ENCODE measurements at regions not wholly inside any gene's neighbourhood (a gene's known extent, or its start where the extent isn't known, plus 50 kb on each side); places are given as distances from the start of the nearest gene placed in this dataset.

DNA sequence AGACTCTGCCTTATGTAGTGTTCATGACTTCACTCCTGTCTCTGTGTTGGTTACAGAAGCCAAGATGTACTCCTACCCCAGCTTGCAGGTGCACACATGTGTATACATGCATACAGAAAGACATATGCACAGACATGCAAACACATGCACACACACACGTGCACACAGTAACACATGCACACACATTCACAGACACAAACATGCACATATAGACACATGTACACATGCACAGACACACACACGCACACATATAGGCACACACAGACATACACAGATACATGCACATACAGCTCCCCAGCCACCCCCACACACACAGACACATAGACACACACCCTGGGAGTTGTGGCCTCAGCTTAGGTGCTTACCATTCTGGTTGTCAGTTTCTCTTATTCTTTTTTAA, 362.6 kb upstream of the C1orf174 start:
- TF ChIP-seq, protein P1, sequence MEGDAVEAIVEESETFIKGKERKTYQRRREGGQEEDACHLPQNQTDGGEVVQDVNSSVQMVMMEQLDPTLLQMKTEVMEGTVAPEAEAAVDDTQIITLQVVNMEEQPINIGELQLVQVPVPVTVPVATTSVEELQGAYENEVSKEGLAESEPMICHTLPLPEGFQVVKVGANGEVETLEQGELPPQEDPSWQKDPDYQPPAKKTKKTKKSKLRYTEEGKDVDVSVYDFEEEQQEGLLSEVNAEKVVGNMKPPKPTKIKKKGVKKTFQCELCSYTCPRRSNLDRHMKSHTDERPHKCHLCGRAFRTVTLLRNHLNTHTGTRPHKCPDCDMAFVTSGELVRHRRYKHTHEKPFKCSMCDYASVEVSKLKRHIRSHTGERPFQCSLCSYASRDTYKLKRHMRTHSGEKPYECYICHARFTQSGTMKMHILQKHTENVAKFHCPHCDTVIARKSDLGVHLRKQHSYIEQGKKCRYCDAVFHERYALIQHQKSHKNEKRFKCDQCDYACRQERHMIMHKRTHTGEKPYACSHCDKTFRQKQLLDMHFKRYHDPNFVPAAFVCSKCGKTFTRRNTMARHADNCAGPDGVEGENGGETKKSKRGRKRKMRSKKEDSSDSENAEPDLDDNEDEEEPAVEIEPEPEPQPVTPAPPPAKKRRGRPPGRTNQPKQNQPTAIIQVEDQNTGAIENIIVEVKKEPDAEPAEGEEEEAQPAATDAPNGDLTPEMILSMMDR (IDR thresholded peaks at IDR 0.05) = no peak
- TF ChIP-seq, protein P2, sequence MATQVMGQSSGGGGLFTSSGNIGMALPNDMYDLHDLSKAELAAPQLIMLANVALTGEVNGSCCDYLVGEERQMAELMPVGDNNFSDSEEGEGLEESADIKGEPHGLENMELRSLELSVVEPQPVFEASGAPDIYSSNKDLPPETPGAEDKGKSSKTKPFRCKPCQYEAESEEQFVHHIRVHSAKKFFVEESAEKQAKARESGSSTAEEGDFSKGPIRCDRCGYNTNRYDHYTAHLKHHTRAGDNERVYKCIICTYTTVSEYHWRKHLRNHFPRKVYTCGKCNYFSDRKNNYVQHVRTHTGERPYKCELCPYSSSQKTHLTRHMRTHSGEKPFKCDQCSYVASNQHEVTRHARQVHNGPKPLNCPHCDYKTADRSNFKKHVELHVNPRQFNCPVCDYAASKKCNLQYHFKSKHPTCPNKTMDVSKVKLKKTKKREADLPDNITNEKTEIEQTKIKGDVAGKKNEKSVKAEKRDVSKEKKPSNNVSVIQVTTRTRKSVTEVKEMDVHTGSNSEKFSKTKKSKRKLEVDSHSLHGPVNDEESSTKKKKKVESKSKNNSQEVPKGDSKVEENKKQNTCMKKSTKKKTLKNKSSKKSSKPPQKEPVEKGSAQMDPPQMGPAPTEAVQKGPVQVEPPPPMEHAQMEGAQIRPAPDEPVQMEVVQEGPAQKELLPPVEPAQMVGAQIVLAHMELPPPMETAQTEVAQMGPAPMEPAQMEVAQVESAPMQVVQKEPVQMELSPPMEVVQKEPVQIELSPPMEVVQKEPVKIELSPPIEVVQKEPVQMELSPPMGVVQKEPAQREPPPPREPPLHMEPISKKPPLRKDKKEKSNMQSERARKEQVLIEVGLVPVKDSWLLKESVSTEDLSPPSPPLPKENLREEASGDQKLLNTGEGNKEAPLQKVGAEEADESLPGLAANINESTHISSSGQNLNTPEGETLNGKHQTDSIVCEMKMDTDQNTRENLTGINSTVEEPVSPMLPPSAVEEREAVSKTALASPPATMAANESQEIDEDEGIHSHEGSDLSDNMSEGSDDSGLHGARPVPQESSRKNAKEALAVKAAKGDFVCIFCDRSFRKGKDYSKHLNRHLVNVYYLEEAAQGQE (IDR thresholded peaks at IDR 0.05; ENCODE audit: insufficient read depth in 1 of 2, low read depth in 2 of 2, low read length in 1 of 2) = no peak
- no peak for TF ChIP-seq POLR2AphosphoS5 (IDR thresholded peaks at IDR 0.05; ENCODE audit: low read depth, low read length)
- no peak for TF ChIP-seq SIN3A (IDR thresholded peaks at IDR 0.05; ENCODE audit: borderline replicate concordance, insufficient read depth, low read depth, low read length)
- TF ChIP-seq TCF7L2 (IDR thresholded peaks at IDR 0.05; ENCODE audit: low read depth, low read length) = no peak

Data from Panc1 (cell line).